ENCODE measurements at regions not wholly inside any gene's neighbourhood (a gene's known extent, or its start where the extent isn't known, plus 50 kb on each side); places are given as distances from the start of the nearest gene placed in this dataset.
"Not testable (repeated sequence)": the region's sequence is repeated elsewhere in the genome, so short reads cannot be mapped to it uniquely, and the experiment has no call there.

DNA sequence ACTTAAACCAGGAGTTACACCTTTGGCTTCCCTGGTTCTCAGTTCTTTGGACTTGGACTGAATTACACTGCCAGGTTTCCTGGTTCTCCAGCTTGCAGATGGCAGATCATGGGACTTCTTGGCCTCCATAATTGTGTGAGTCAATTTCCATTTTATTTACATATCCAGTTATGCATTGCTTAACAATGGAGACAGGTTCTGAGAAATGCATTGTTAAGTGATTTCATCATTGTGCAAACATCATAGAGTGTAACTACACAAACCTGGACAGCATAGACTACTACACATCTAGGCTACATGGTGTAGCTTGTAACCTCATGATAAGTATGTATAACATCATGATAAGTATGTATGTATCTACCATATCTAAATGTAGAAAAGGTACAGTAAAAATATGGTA is 276.1 kb upstream of the BTG1 start:
- no peak overlapping the region for H3K4me3 ChIP-seq
- H3K27ac ChIP-seq, result peak overlapping the region in 1 of 21 experiments; percentile 38

- no peak overlapping the region for H3K4me3 ChIP-seq
- peak overlapping the region in 1 of 21 experiments; percentile 38 for H3K27ac ChIP-seq
Observed at GRCh38 chr12:92421042-92421441, 275.4 kb upstream of the BTG1 start.

DNA sequence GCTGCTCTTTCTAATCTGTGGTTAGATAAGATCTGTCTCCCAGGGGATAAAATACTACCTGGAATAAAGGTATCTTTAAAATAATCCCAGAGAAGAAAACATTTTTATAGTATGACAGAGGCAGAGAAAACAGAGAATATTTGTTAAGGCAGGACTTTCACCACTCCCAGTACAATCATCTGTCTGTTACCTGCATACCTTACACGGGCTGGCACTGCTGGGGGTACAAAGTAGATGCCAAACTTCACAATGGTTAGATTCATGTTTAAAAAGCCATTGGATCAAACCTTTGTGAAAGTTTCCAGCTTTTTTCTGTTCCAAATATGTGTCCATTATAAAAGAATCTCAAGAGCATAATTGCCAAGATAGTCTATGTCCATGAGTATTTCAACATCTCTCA is 273.6 kb upstream of the BTG1 start:
- Histone ChIP-seq H3K27ac (no peak overlapping the region), H3K4me3 (no peak overlapping the region)

GRCh38 chr12:92418381-92418780 is 272.7 kb upstream of the BTG1 start:
- Histone ChIP-seq H3K4me3 (no peak overlapping the region), H3K27ac (no peak overlapping the region)

DNA sequence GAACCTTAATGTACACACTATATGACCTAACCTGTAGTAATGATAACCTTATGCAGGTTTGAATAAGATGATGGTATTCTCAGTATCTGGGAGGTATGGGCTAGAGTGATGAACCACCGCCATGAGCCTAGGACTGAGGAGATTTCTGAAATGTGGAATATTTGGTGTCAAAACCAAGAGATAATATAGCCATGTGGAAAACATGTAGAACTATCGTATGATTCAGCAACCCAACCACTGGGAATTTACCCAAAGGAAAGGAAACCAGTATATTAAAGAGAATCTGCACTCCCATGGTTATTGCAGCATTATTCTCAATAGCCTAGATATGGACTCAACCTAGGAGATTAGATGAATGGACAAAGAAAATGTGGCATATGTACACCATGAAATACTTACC is 271.7 kb upstream of the BTG1 start:
- H3K27ac ChIP-seq, result no peak overlapping the region

GRCh38 chr12:92416385-92416812 is 270.8 kb upstream of the BTG1 start:
- H3K27ac ChIP-seq, result no peak overlapping the region

More for the DNA sequence above, 271.7 kb upstream of the BTG1 start:
- no peak overlapping the region for H3K4me3 ChIP-seq

GRCh38 chr12:92414170-92415070 is 268.8 kb upstream of the BTG1 start:
- H3K27ac ChIP-seq, result peak overlapping the region in 2 of 21 experiments; percentile 3 to 10
- no peak overlapping the region for H3K4me3 ChIP-seq

More at GRCh38 chr12:92416385-92416812, 270.8 kb upstream of the BTG1 start:
- H3K4me3 ChIP-seq, result no peak overlapping the region

DNA sequence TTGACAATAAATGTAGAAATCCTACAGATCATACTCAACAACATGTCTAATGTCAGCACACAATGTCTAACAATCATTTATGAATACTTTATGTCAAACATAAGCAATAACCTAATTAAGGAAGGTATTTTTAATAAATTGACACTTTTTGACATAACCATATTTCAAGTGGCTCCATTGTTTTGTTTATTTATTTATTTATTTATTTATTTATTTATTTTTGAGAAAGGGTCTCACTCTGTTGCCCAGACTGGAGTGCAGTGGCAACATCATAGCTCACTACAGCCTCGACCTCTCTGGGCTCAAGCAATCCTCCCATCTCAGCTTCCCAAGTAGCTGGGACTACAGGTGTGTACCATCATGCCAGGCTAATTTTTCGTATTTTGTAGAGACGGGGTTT is 267.6 kb upstream of the BTG1 start:
- Histone ChIP-seq H3K27ac (no peak overlapping the region), H3K4me3 (no peak overlapping the region)

- Histone ChIP-seq H3K27ac (no peak overlapping the region), H3K4me3 (no peak overlapping the region)
Observed at GRCh38 chr12:92412856-92413255, 267.2 kb upstream of the BTG1 start.

DNA sequence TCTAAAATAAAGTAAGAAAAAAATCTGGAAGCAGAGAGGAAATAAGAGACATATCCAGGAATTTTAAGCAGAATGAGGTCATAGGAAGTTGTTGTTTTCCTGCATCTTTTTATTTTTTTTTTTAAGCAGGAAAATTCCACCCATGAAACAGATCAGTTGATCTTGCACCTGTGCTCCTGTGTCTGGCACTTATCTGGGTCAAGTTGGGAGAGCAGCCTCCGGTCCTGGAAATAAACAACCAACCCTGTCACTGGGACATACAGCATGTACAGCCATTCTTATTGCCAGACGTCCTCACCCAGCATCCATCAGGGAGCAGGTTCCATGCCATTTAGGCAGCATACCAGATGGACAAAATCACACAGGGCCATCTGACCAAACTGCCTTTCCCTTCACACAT is 266.0 kb upstream of the BTG1 start:
- Histone ChIP-seq H3K4me3 (no peak overlapping the region), H3K27ac (no peak overlapping the region)

GRCh38 chr12:92408072-92408900 is 262.6 kb upstream of the BTG1 start:
- Histone ChIP-seq H3K27ac (no peak overlapping the region), H3K4me3 (no peak overlapping the region)

DNA sequence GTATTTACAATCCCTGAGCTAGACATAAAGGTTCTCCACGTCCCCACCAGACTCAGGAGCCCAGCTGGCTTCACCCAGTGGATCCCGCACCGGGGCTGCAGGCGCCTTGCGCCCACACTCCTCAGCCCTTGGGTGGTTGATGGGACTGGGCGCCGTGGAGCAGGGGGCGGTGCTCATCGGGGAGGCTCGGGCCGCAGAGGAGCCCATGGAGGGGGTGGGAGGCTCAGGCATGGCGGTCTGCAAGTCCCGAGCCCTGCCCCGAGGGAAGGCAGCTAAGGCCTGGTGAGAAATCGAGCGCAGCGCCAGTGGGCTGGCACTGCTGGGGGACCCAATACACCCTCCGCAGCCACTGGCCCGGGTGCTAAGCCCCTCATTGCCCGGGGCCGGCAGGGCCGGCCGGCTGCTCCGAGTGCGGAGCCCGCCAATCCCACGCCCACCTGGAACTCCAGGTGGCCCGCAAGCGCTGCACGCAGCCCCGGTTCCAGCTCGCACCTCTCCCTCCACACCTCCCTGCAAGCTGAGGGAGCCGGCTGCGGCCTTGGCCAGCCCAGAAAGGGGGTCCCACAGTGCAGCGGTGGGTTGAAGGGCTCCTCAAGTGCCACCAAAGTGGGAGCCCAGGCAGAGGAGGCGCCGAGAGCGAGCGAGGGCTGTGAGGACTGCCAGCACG is 260.9 kb upstream of the BTG1 start:
- not testable (repeated sequence) for H3K4me3 ChIP-seq
- peak overlapping the region in 2 of 21 experiments; percentile 57 to 74 for H3K27ac ChIP-seq

GRCh38 chr12:92405801-92406251 is 260.2 kb upstream of the BTG1 start:
- H3K4me3 ChIP-seq, result not testable (repeated sequence)
- H3K27ac ChIP-seq, result peak overlapping the region in 6 of 21 experiments; percentile 49 to 87 (median 66)

GRCh38 chr12:92404921-92405320 is 259.3 kb upstream of the BTG1 start:
- Histone ChIP-seq H3K4me3 (no peak overlapping the region), H3K27ac (peak overlapping the region in 10 of 21 experiments; percentile 1 to 87 (median 56))

DNA sequence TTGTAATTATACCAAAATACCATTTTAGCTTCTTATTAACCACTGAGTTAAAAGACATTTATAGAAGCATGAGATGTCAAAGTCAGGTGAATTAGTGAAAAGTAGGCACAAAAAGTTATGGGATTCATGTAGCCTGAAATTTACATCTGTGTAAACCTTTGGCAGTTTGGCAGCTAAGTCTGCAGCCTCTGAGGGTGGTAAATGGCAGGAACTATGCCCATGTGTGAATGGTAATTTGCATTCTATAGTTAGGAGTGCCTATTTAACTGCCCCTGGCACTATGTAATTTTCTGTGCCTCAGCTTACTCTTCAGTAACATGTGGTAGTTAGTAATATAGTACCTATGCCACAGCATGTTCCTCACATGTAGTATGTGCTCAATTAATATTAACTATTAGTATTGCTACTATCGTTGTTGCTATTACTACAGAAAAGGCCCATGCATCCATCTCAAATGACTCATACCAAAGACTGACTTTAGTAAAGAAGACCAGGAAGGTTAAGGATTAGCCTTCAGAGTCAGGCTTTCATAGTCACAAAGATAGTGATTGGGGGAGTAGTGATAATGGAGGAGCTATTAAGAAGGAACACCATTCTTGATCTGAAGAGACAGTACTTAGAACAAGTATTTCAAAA is 258.7 kb upstream of the BTG1 start:
- Histone ChIP-seq H3K4me3 (no peak overlapping the region), H3K27ac (peak overlapping the region in 13 of 21 experiments; percentile 1 to 87 (median 39))

DNA sequence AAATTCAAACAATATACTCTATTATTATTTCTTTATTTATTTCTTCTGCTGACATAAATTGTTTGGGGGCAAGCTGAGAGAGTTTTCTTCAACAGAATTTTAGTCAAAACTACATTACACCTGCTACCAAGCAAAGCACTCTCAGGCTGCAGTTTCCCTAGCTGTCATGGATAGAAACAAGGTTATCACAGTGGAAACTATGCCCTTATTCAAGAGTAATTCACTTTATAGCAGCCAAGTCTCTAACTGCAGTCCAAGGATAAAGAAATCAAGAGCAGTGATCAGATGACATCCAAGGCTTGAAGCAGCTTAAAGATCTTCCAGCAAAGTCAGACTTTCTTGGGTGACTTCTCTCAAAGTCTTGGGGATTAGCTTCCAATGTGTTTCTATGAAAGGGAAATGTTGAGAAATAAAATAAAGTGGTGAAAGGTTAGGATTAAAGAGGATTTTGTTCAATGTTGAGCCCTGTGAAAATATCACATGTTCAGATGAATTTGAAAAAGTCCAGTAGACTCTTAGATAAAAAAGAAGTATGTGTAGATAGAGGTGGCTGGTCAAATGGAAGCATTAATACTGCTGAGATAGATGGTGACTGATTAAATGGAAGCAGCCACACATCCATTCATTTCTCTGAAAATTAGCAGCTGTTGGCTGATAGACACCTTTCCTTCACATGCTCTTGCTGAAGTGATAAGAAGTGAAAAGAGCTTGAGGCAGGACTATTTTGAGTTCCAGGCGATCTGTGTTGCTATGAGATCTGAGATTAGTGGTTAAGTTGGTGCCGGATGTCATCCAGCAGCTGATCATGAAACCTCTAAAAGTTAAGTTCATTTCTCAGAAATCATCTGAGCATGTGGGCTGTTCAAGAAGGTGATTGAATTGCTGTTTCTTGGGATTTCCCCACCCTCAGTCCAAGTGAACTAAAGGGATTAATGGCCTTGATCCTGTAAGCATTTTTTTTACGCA is 257.8 kb upstream of the BTG1 start:
- no peak overlapping the region for H3K4me3 ChIP-seq
- H3K27ac ChIP-seq, result peak overlapping the region in 12 of 21 experiments; percentile 1 to 87 (median 54)

- Histone ChIP-seq H3K27ac (peak overlapping the region in 8 of 21 experiments; percentile 13 to 87 (median 62)), H3K4me3 (no peak overlapping the region)
Observed at GRCh38 chr12:92402415-92402814, 256.8 kb upstream of the BTG1 start.

GRCh38 chr12:92400006-92400405 is 254.4 kb upstream of the BTG1 start:
- H3K4me3 ChIP-seq, result no peak overlapping the region
- H3K27ac ChIP-seq, result peak overlapping the region in 11 of 21 experiments; percentile 11 to 87 (median 68)
